ENCODE measurements at regions not wholly inside any gene's neighbourhood (a gene's known extent, or its start where the extent isn't known, plus 50 kb on each side); places are given as distances from the start of the nearest gene placed in this dataset.
"Not testable (repeated sequence)": the region's sequence is repeated elsewhere in the genome, so short reads cannot be mapped to it uniquely, and the experiment has no call there.

GRCh38 chr6:21340573-21340972 lies 253.0 kb upstream of the SOX4 start:
- Mint-ChIP-seq H3K9me3 (peaks cover 3% of the 10 kb centered on the region), H3K27me3 (peaks cover 3% of the 10 kb centered on the region), H3K4me1 (no peaks in the 10 kb centered on the region), H3K36me3 (ENCODE audit: low read depth) (no peaks in the 10 kb centered on the region), H3K4me3 (no peak overlapping the region), H3K27ac (no peak overlapping the region)
- TF ChIP-seq CTCF (IDR thresholded peaks at IDR 0.05): no peak
- DNase-seq (no peak), ATAC-seq (ENCODE audit: low read depth) (no peak)
- intact Hi-C loops (cut with micrococcal nuclease): no loop called here
- CTCF ChIA-PET: no interaction called here
- POLR2A ChIA-PET: no interaction called here

GRCh38 chr6:21341910-21342309 lies 251.6 kb upstream of the SOX4 start:
- H3K27ac Mint-ChIP-seq: no peak overlapping the region
- intact Hi-C loops (cut with micrococcal nuclease): no loop called here
- TF ChIP-seq CTCF (IDR thresholded peaks at IDR 0.05): no peak
- ChIA-PET CTCF (no interaction called here), POLR2A (no interaction called here)
- H3K36me3 Mint-ChIP-seq (ENCODE audit: low read depth): no peaks in the 10 kb centered on the region
- DNase-seq (no peak), ATAC-seq (ENCODE audit: low read depth) (no peak)
- no peak overlapping the region for H3K4me3 Mint-ChIP-seq
- H3K27me3 Mint-ChIP-seq: peaks cover 3% of the 10 kb centered on the region
- peaks cover 3% of the 10 kb centered on the region for H3K9me3 Mint-ChIP-seq
- H3K4me1 Mint-ChIP-seq: no peaks in the 10 kb centered on the region

- peaks cover 3% of the 10 kb centered on the region for H3K27me3 Mint-ChIP-seq
- DNase-seq (no peak), ATAC-seq (ENCODE audit: low read depth) (no peak)
- H3K4me3 Mint-ChIP-seq: no peak overlapping the region
- ChIA-PET CTCF (no interaction called here), POLR2A (no interaction called here)
- H3K36me3 Mint-ChIP-seq (ENCODE audit: low read depth): no peaks in the 10 kb centered on the region
- H3K9me3 Mint-ChIP-seq: no peaks in the 10 kb centered on the region
- H3K4me1 Mint-ChIP-seq: no peaks in the 10 kb centered on the region
- no peak overlapping the region for H3K27ac Mint-ChIP-seq
- no peak for TF ChIP-seq CTCF (IDR thresholded peaks at IDR 0.05)
- intact Hi-C loops (cut with micrococcal nuclease): no loop called here
Observed at GRCh38 chr6:21342501-21342900, 251.1 kb upstream of the SOX4 start.

- CTCF ChIA-PET; H3K27me3 Mint-ChIP-seq; POLR2A ChIA-PET; H3K36me3 Mint-ChIP-seq (ENCODE audit: low read depth); H3K4me3 Mint-ChIP-seq; H3K9me3 Mint-ChIP-seq; H3K27ac Mint-ChIP-seq; DNase-seq; intact Hi-C loops (cut with micrococcal nuclease); ATAC-seq (ENCODE audit: low read depth); H3K4me1 Mint-ChIP-seq: not testable (repeated sequence)
Observed at GRCh38 chr6:21345704-21346103, 247.8 kb upstream of the SOX4 start.

- ChIA-PET CTCF (no interaction called here), POLR2A (no interaction called here)
- Mint-ChIP-seq H3K4me1 (no peaks in the 10 kb centered on the region), H3K36me3 (ENCODE audit: low read depth) (no peaks in the 10 kb centered on the region), H3K4me3 (no peak overlapping the region), H3K27ac (no peak overlapping the region), H3K27me3 (peaks cover 3% of the 10 kb centered on the region), H3K9me3 (no peaks in the 10 kb centered on the region)
- no peak for DNase-seq
- no peak for ATAC-seq (ENCODE audit: low read depth)
- TF ChIP-seq CTCF (IDR thresholded peaks at IDR 0.05): no peak
- intact Hi-C loops (cut with micrococcal nuclease): no loop called here
Observed at GRCh38 chr6:21348146-21348503, 245.4 kb upstream of the SOX4 start.

GRCh38 chr6:21348504-21349195 lies 244.9 kb upstream of the SOX4 start:
- CTCF ChIA-PET: no interaction called here
- ATAC-seq (ENCODE audit: low read depth): no peak

More at GRCh38 chr6:21348504-21349195, 244.9 kb upstream of the SOX4 start:
- no peak overlapping the region for H3K27ac Mint-ChIP-seq
- H3K4me3 Mint-ChIP-seq: no peak overlapping the region
- no peak for TF ChIP-seq CTCF (IDR thresholded peaks at IDR 0.05)
- H3K36me3 Mint-ChIP-seq (ENCODE audit: low read depth): no peaks in the 10 kb centered on the region
- no peaks in the 10 kb centered on the region for H3K9me3 Mint-ChIP-seq
- intact Hi-C loops (cut with micrococcal nuclease): no loop called here
- peaks cover 3% of the 10 kb centered on the region for H3K27me3 Mint-ChIP-seq
- POLR2A ChIA-PET: no interaction called here
- no peaks in the 10 kb centered on the region for H3K4me1 Mint-ChIP-seq
- no peak for DNase-seq
